Peyer's patch (tissue), 4 donors: ENCODE measurements at regions not wholly inside any gene's neighbourhood (a gene's known extent, or its start where the extent isn't known, plus 50 kb on each side); places are given as distances from the start of the nearest gene placed in this dataset.

ENCODE experiments used
- DNase-seq, 3 donors: peaks; one replicate each; pipeline ENCODE4 v3.0.0-alpha.2; 2017 to 2019
- H3K27ac ChIP-seq, 4 donors: fragments of 200-600 bp; sonication (generic); one replicate each; pipeline ENCODE4 v1.5.1; 2016 to 2019
- H3K27me3 ChIP-seq, 2 donors: fragments of 200-600 bp; sonication (generic); one replicate each; pipeline ENCODE4 v1.5.1; 2019
- H3K36me3 ChIP-seq, 3 donors: fragments of 200-600 bp; sonication (generic); one replicate each; pipeline ENCODE4 v1.5.1; 2016 to 2019
- H3K4me1 ChIP-seq, 4 donors: fragments of 200-600 bp; sonication (generic); one replicate each; pipeline ENCODE4 v1.5.1; 2016 to 2019
- H3K4me3 ChIP-seq, 4 donors: fragments of 200-600 bp; sonication (generic); 1 replicate in 3 of 4; 2 replicates in 1 of 4; pipeline ENCODE4 v1.5.1; 2016 to 2019; ENCODE audit warnings: mild to moderate bottlenecking in 1 of 4
- H3K9me3 ChIP-seq, 4 donors: fragments of 200-600 bp; sonication (generic); one replicate each; pipeline ENCODE4 v1.5.1; 2016 to 2019; ENCODE audit warnings: mild to moderate bottlenecking in 1 of 4
- CTCF ChIP-seq, 6 experiments: fragments of 450-650 bp in 4 of 6; fragments of 200-600 bp in 2 of 6; sonication (generic) in 1 of 6; IDR thresholded peaks; one replicate each; pipeline ENCODE4 v1.5.1; 2017 to 2019; ENCODE audit warnings: antibody characterized with exemption in 6 of 6, mild to moderate bottlenecking in 3 of 6, moderate library complexity in 1 of 6
- POLR2A ChIP-seq, 2 donors: fragments of 450-650 bp; IDR thresholded peaks; one replicate each; pipeline ENCODE4 v1.5.1; 2017; ENCODE audit warnings: antibody characterized with exemption in 2 of 2, mild to moderate bottlenecking in 2 of 2, moderate library complexity in 2 of 2

GRCh38 chr5:111977436-111977829, 220.4 kb upstream of the NREP start:
- no peak for DNase-seq
- Histone ChIP-seq H3K4me1 (no peaks in the 10 kb centered on the region), H3K36me3 (no peaks in the 10 kb centered on the region), H3K9me3 (no peaks in the 10 kb centered on the region), H3K27me3 (no peaks in the 10 kb centered on the region), H3K27ac (no peak overlapping the region), H3K4me3 (no peak overlapping the region)
- TF ChIP-seq CTCF (IDR thresholded peaks at IDR 0.05) = no peak
- TF ChIP-seq POLR2A (IDR thresholded peaks at IDR 0.05) = no peak

GRCh38 chr5:111976705-111977435, 219.9 kb upstream of the NREP start:
- H3K9me3 ChIP-seq = no peaks in the 10 kb centered on the region
- TF ChIP-seq CTCF (IDR thresholded peaks at IDR 0.05) = no peak
- no peak for TF ChIP-seq POLR2A (IDR thresholded peaks at IDR 0.05)
- no peaks in the 10 kb centered on the region for H3K36me3 ChIP-seq
- no peaks in the 10 kb centered on the region for H3K4me1 ChIP-seq
- H3K4me3 ChIP-seq = no peak overlapping the region
- no peak overlapping the region for H3K27ac ChIP-seq
- no peaks in the 10 kb centered on the region for H3K27me3 ChIP-seq
- DNase-seq = no peak

GRCh38 chr5:111975133-111975532, 218.1 kb upstream of the NREP start:
- H3K27ac ChIP-seq = no peak overlapping the region
- no peaks in the 10 kb centered on the region for H3K9me3 ChIP-seq
- TF ChIP-seq CTCF (IDR thresholded peaks at IDR 0.05) (no peak), POLR2A (IDR thresholded peaks at IDR 0.05) (no peak)
- DNase-seq = no peak
- H3K27me3 ChIP-seq = no peaks in the 10 kb centered on the region
- no peak overlapping the region for H3K4me3 ChIP-seq
- no peaks in the 10 kb centered on the region for H3K4me1 ChIP-seq
- H3K36me3 ChIP-seq = no peaks in the 10 kb centered on the region

GRCh38 chr5:111973961-111974360, 217.0 kb upstream of the NREP start:
- DNase-seq = no peak
- no peak overlapping the region for H3K27ac ChIP-seq
- no peaks in the 10 kb centered on the region for H3K27me3 ChIP-seq

GRCh38 chr5:111972548-111972947, 215.6 kb upstream of the NREP start:
- no peaks in the 10 kb centered on the region for H3K4me1 ChIP-seq
- no peak for TF ChIP-seq CTCF (IDR thresholded peaks at IDR 0.05)
- no peak for TF ChIP-seq POLR2A (IDR thresholded peaks at IDR 0.05)
- no peaks in the 10 kb centered on the region for H3K27me3 ChIP-seq
- no peak for DNase-seq
- no peak overlapping the region for H3K27ac ChIP-seq
- no peaks in the 10 kb centered on the region for H3K9me3 ChIP-seq
- no peaks in the 10 kb centered on the region for H3K36me3 ChIP-seq
- no peak overlapping the region for H3K4me3 ChIP-seq

More at GRCh38 chr5:111973961-111974360, 217.0 kb upstream of the NREP start:
- Histone ChIP-seq H3K9me3 (no peaks in the 10 kb centered on the region), H3K4me1 (no peaks in the 10 kb centered on the region), H3K36me3 (no peaks in the 10 kb centered on the region), H3K4me3 (no peak overlapping the region)
- TF ChIP-seq CTCF (IDR thresholded peaks at IDR 0.05) (no peak), POLR2A (IDR thresholded peaks at IDR 0.05) (no peak)
